ENCODE measurements at regions not wholly inside any gene's neighbourhood (a gene's known extent, or its start where the extent isn't known, plus 50 kb on each side); places are given as distances from the start of the nearest gene placed in this dataset.

- no peak for DNase-seq
Measured at GRCh38 chr10:83954193-83954799, 185.0 kb upstream of the GHITM start.

- no peak for DNase-seq
Measured at GRCh38 chr10:83955406-83955805, 183.9 kb upstream of the GHITM start.

- DNase-seq = no peak
Measured at GRCh38 chr10:83957168-83957947, 182.0 kb upstream of the GHITM start.

GRCh38 chr10:83959328-83959727 is 180.0 kb upstream of the GHITM start:
- DNase-seq = no peak

- no peak for DNase-seq
Measured at GRCh38 chr10:83960125-83960524, 179.2 kb upstream of the GHITM start.

- no peak for DNase-seq
Measured at GRCh38 chr10:83961620-83962019, 177.7 kb upstream of the GHITM start.

- DNase-seq = no peak
Measured at GRCh38 chr10:83963446-83963845, 175.9 kb upstream of the GHITM start.

GRCh38 chr10:83965473-83965872 is 173.8 kb upstream of the GHITM start:
- DNase-seq = no peak

- no peak for DNase-seq
Measured at GRCh38 chr10:83968052-83968451, 171.3 kb upstream of the GHITM start.

- no peak for DNase-seq
Measured at GRCh38 chr10:83978681-83979383, 160.5 kb upstream of the GHITM start.

- DNase-seq = no peak
Measured at GRCh38 chr10:83982812-83983211, 156.5 kb upstream of the GHITM start.

GRCh38 chr10:83983578-83984255 is 155.6 kb upstream of the GHITM start:
- no peak for DNase-seq

GRCh38 chr10:83984256-83984640 is 155.1 kb upstream of the GHITM start:
- no peak for DNase-seq

GRCh38 chr10:83986800-83987199 is 152.5 kb upstream of the GHITM start:
- no peak for DNase-seq

- DNase-seq = no peak
Measured at GRCh38 chr10:83987216-83987615, 152.1 kb upstream of the GHITM start.

- DNase-seq = no peak
Measured at GRCh38 chr10:83988435-83988834, 150.9 kb upstream of the GHITM start.

GRCh38 chr10:83990126-83990525 is 149.2 kb upstream of the GHITM start:
- DNase-seq = no peak

GRCh38 chr10:83991986-83992753 is 147.1 kb upstream of the GHITM start:
- no peak for DNase-seq

- DNase-seq = no peak
Measured at GRCh38 chr10:83994325-83994724, 145.0 kb upstream of the GHITM start.

- DNase-seq = no peak
Measured at GRCh38 chr10:83995738-83996331, 143.5 kb upstream of the GHITM start.

GRCh38 chr10:84004221-84004620 is 135.1 kb upstream of the GHITM start:
- DNase-seq = no peak

GRCh38 chr10:84005403-84005802 is 133.9 kb upstream of the GHITM start:
- DNase-seq = no peak

All from NCI-H1048 (cell line).